Left forelimb (tissue), 1 donor: ENCODE measurements at regions not wholly inside any gene's neighbourhood (a gene's known extent, or its start where the extent isn't known, plus 50 kb on each side); places are given as distances from the start of the nearest gene placed in this dataset.
"Not testable (repeated sequence)": the region's sequence is repeated elsewhere in the genome, so short reads cannot be mapped to it uniquely, and the experiment has no call there.

Experiments
- DNase-seq: peaks from one replicate; pipeline ENCODE4 v3.0.0-alpha.2; 2018; ENCODE audit warnings: low spot score

- no peak for DNase-seq
Observed at GRCh38 chr2:34822616-34823015, 1223.5 kb upstream of the FAM98A start.

- no peak for DNase-seq
Observed at GRCh38 chr2:34815052-34815741, 1216.1 kb upstream of the FAM98A start.

- no peak for DNase-seq
Observed at GRCh38 chr2:34810456-34810855, 1211.4 kb upstream of the FAM98A start.

GRCh38 chr2:34808426-34808825 is 1209.3 kb upstream of the FAM98A start:
- DNase-seq, result no peak

GRCh38 chr2:34806891-34807290 is 1207.8 kb upstream of the FAM98A start:
- no peak for DNase-seq

- DNase-seq, result no peak
Observed at GRCh38 chr2:34806396-34806795, 1207.3 kb upstream of the FAM98A start.

- DNase-seq, result no peak
Observed at GRCh38 chr2:34799556-34799955, 1200.5 kb upstream of the FAM98A start.

- DNase-seq, result not testable (repeated sequence)
Observed at GRCh38 chr2:34795586-34795985, 1196.5 kb upstream of the FAM98A start.

- no peak for DNase-seq
Observed at GRCh38 chr2:34789169-34789568, 1190.1 kb upstream of the FAM98A start.

- no peak for DNase-seq
Observed at GRCh38 chr2:34787341-34787740, 1188.2 kb upstream of the FAM98A start.

GRCh38 chr2:34785206-34785785 is 1186.2 kb upstream of the FAM98A start:
- DNase-seq, result no peak

GRCh38 chr2:34784701-34785100 is 1185.6 kb upstream of the FAM98A start:
- DNase-seq, result no peak

GRCh38 chr2:34750742-34751141 is 1151.6 kb upstream of the FAM98A start:
- DNase-seq, result not testable (repeated sequence)

- no peak for DNase-seq
Observed at GRCh38 chr2:34747643-34748042, 1148.5 kb upstream of the FAM98A start.

GRCh38 chr2:34738691-34739090 is 1139.6 kb upstream of the FAM98A start:
- no peak for DNase-seq

GRCh38 chr2:34737146-34737545 is 1138.0 kb upstream of the FAM98A start:
- no peak for DNase-seq

GRCh38 chr2:34736482-34736881 is 1137.4 kb upstream of the FAM98A start:
- no peak for DNase-seq

- no peak for DNase-seq
Observed at GRCh38 chr2:34734662-34735061, 1135.6 kb upstream of the FAM98A start.

- no peak for DNase-seq
Observed at GRCh38 chr2:34734042-34734441, 1134.9 kb upstream of the FAM98A start.

- DNase-seq, result no peak
Observed at GRCh38 chr2:34731292-34731691, 1132.2 kb upstream of the FAM98A start.

- DNase-seq, result no peak
Observed at GRCh38 chr2:34729845-34730244, 1130.7 kb upstream of the FAM98A start.

GRCh38 chr2:34724107-34724506 is 1125.0 kb upstream of the FAM98A start:
- no peak for DNase-seq

GRCh38 chr2:34723683-34724082 is 1124.6 kb upstream of the FAM98A start:
- DNase-seq, result no peak

GRCh38 chr2:34719206-34719605 is 1120.1 kb upstream of the FAM98A start:
- DNase-seq, result no peak
